Liver (tissue), 8 donors: ENCODE measurements at regions not wholly inside any gene's neighbourhood (a gene's known extent, or its start where the extent isn't known, plus 50 kb on each side); places are given as distances from the start of the nearest gene placed in this dataset.
"Not testable (repeated sequence)": the region's sequence is repeated elsewhere in the genome, so short reads cannot be mapped to it uniquely, and the experiment has no call there.

Experiments
- DNase-seq: peaks from one replicate; pipeline ENCODE4 v3.0.0-alpha.2; 2017; ENCODE audit warnings: low spot score
- H3K27ac ChIP-seq, 2 donors: one replicate each; pipeline ENCODE4 v1.7.0; 2013; ENCODE audit warnings: inconsistent platforms in 2 of 2, low read length in 2 of 2, control low read depth in 1 of 2, low read depth in 1 of 2, mild to moderate bottlenecking in 1 of 2
- H3K27me3 ChIP-seq, 4 donors: one replicate each; pipeline versions ENCODE4 v1.6.1 to v1.7.0; 2013; ENCODE audit warnings: low read length in 3 of 4, inconsistent platforms in 1 of 4, mild to moderate bottlenecking in 1 of 4, moderate library complexity in 1 of 4; ENCODE audit not compliant: control insufficient read depth in 4 of 4, insufficient read depth in 4 of 4
- H3K36me3 ChIP-seq, 4 donors: one replicate each; pipeline versions ENCODE4 v1.6.1 to v1.7.0; 2013; ENCODE audit warnings: low read length in 3 of 4, mild to moderate bottlenecking in 3 of 4, low read depth in 1 of 4, moderate library complexity in 1 of 4; ENCODE audit not compliant: control insufficient read depth in 4 of 4, insufficient read depth in 3 of 4
- H3K4me1 ChIP-seq, 4 donors: one replicate each; pipeline versions ENCODE4 v1.6.1 to v1.7.0; 2013; ENCODE audit warnings: low read length in 3 of 4, mild to moderate bottlenecking in 3 of 4, moderate library complexity in 1 of 4; ENCODE audit not compliant: control insufficient read depth in 4 of 4, insufficient read depth in 4 of 4
- H3K4me3 ChIP-seq, 3 donors: one replicate each; pipeline versions ENCODE4 v1.6.1 to v1.7.0; 2013; ENCODE audit warnings: low read length in 3 of 3, control low read depth in 1 of 3, low read depth in 1 of 3, mild to moderate bottlenecking in 1 of 3
- H3K9ac ChIP-seq, 2 donors: one replicate each; pipeline ENCODE4 v1.7.0; 2013; ENCODE audit warnings: low read length in 2 of 2, mild to moderate bottlenecking in 2 of 2, moderate library complexity in 2 of 2, control low read depth in 1 of 2, low read depth in 1 of 2
- H3K9me3 ChIP-seq, 4 donors: one replicate each; pipeline versions ENCODE4 v1.6.1 to v1.7.0; 2013; ENCODE audit warnings: low read length in 3 of 4; ENCODE audit not compliant: control insufficient read depth in 4 of 4
- ATF3 ChIP-seq: IDR thresholded peaks from 2 replicates; pipeline ENCODE4 v1.6.1; 2016; ENCODE audit warnings: antibody characterized with exemption
- CTCF ChIP-seq: fragments of 150-350 bp; IDR thresholded peaks from 2 replicates; pipeline ENCODE4 v1.5.1; 2017; ENCODE audit warnings: improper control_type of control experiment, low read depth, low read length; ENCODE audit not compliant: missing input control
- EGR1 ChIP-seq, 2 donors: IDR thresholded peaks; 2 replicates each; pipeline ENCODE4 v1.6.1; 2016 to 2018; ENCODE audit warnings: antibody characterized with exemption in 2 of 2, low read depth in 2 of 2
- GABPA ChIP-seq, 2 donors: IDR thresholded peaks in 1 of 2; conservative IDR thresholded peaks in 1 of 2; 2 replicates each; pipeline ENCODE4 v1.6.1; 2016; ENCODE audit warnings: antibody characterized with exemption in 2 of 2, mild to moderate bottlenecking in 1 of 2, moderate library complexity in 1 of 2
- MAX ChIP-seq: IDR thresholded peaks from 2 replicates; pipeline ENCODE4 v1.6.1; 2016; ENCODE audit warnings: antibody characterized with exemption
- NR2F2 ChIP-seq: IDR thresholded peaks from 2 replicates; pipeline ENCODE4 v1.6.1; 2016; ENCODE audit warnings: antibody characterized with exemption
- RAD21 ChIP-seq, 2 donors: IDR thresholded peaks; 2 replicates each; pipeline ENCODE4 v1.6.1; 2016; ENCODE audit warnings: antibody characterized with exemption in 2 of 2, mild to moderate bottlenecking in 2 of 2
- REST ChIP-seq: IDR thresholded peaks from 2 replicates; pipeline ENCODE4 v1.6.1; 2016; ENCODE audit warnings: antibody characterized with exemption, mild to moderate bottlenecking
- RXRA ChIP-seq, 2 donors: IDR thresholded peaks; 2 replicates each; pipeline ENCODE4 v1.6.1; 2017 to 2018; ENCODE audit warnings: antibody characterized with exemption in 2 of 2, mild to moderate bottlenecking in 1 of 2
- WGBS: extraction: QIAGEN DNeasy Blood & Tissue Kit; methylation state at CpG from one replicate; pipeline ENCODE4 v1.1.7; 2013; 5-methylcytosine and 5-hydroxymethylcytosine counted together
- donor health status: healthy.
- donor health status: healthy.
- donor health status: healthy.
- donor health status: healthy.
- donor health status: healthy.

- TF ChIP-seq ATF3 (no peak), EGR1 (IDR thresholded peaks at IDR 0.05; ENCODE audit: low read depth in 2 of 2) (no peak), REST (no peak), MAX (no peak), RAD21 (IDR thresholded peaks at IDR 0.05) (no peak), GABPA (IDR thresholded peaks at IDR 0.05 in 1 of 2, conservative IDR thresholded peaks at IDR 0.05 in 1 of 2) (no peak), RXRA (IDR thresholded peaks at IDR 0.05) (no peak), NR2F2 (no peak)
- no peak for DNase-seq
- H3K4me1 ChIP-seq, result no peaks in the 10 kb centered on the region
- no peak overlapping the region for H3K4me3 ChIP-seq
- WGBS, result 82% methylated on average over 5 of the region's 5 CpGs
- H3K9me3 ChIP-seq, result no peaks in the 10 kb centered on the region
- no peaks in the 10 kb centered on the region for H3K36me3 ChIP-seq
- no peak overlapping the region for H3K27ac ChIP-seq
- H3K27me3 ChIP-seq, result no peaks in the 10 kb centered on the region
- H3K9ac ChIP-seq, result no peak overlapping the region
Observed at GRCh38 chr3:194913316-194913715, 227.6 kb downstream of the FAM43A start.

- not testable (repeated sequence) for H3K27me3 ChIP-seq, H3K36me3 ChIP-seq, H3K4me1 ChIP-seq, H3K4me3 ChIP-seq, H3K27ac ChIP-seq, H3K9me3 ChIP-seq, H3K9ac ChIP-seq, DNase-seq
- 75% methylated on average over 5 of the region's 5 CpGs for WGBS
Observed at GRCh38 chr3:194924889-194925288, 239.2 kb downstream of the FAM43A start.

GRCh38 chr3:194925614-194926013, 239.9 kb downstream of the FAM43A start:
- Histone ChIP-seq H3K9me3 (no peaks in the 10 kb centered on the region), H3K27me3 (no peaks in the 10 kb centered on the region), H3K9ac (no peak overlapping the region), H3K36me3 (no peaks in the 10 kb centered on the region), H3K27ac (no peak overlapping the region), H3K4me1 (no peaks in the 10 kb centered on the region), H3K4me3 (no peak overlapping the region)
- TF ChIP-seq CTCF, result no peak
- 83% methylated on average over 12 of the region's 12 CpGs for WGBS
- no peak for DNase-seq
